GM12878 (cell line): ENCODE measurements at regions not wholly inside any gene's neighbourhood (a gene's known extent, or its start where the extent isn't known, plus 50 kb on each side); places are given as distances from the start of the nearest gene placed in this dataset.

Experiments used
- ATAC-seq: fragments of 200-7000 bp; cut with Tn5 transposase; 3 replicates; pipeline ENCODE4 v1.9.1; 2020; ENCODE audit warnings: mild to moderate bottlenecking, moderate library complexity
- BruUV-seq: library from RNA; stranded (reverse); fragments of 400-500 nt; replicated peaks from 2 replicates; lab custom pipeline; 2021; lab: Mats Ljungman, UMichigan
- CTCF ChIA-PET: fragments of 300-600 bp; sonication (Branson Sonifier 250); formaldehyde crosslinking; extraction: SDS; loops from one replicate; lab custom pipeline; 2021; ENCODE audit warnings: inconsistent platforms; lab: Yijun Ruan, JAX
- POLR2A ChIA-PET: fragments of 350-600 bp; formaldehyde crosslinking; extraction: SDS; loops from one replicate; lab custom pipeline; 2021; ENCODE audit warnings: inconsistent platforms; lab: Charles Lee
- RAD21 ChIA-PET: fragments of 300-600 bp; sonication (Branson Sonifier 250); formaldehyde crosslinking; loops from one replicate; lab custom pipeline; 2023; ENCODE audit warnings: antibody characterized with exemption; ENCODE audit not compliant: unreplicated experiment; lab: Charles Lee
- SMC1A ChIA-PET: fragments of 300-600 bp; sonication (Branson Sonifier 250); formaldehyde crosslinking; loops from one replicate; lab custom pipeline; 2023; ENCODE audit not compliant: unreplicated experiment, uncharacterized antibody; lab: Charles Lee
- DNase-seq: peaks from one replicate; pipeline ENCODE4 v3.0.0-alpha.2; 2011; ENCODE audit warnings: low read depth, low spot score
- FAIRE-seq: peaks from 3 replicates; lab custom pipeline; 2011; peaks lifted over from hg19 to GRCh38; lab: Jason Lieb, UNC
- H2AFZ ChIP-seq: 2 replicates; pipeline ENCODE4 v1.6.0; 2011; ENCODE audit warnings: low read depth, low read length, control low read depth; ENCODE audit not compliant: control insufficient read depth
- H3K27ac ChIP-seq: 2 replicates; pipeline ENCODE4 v1.5.1; 2011; ENCODE audit warnings: control low read depth; ENCODE audit not compliant: control insufficient read depth, insufficient read depth
- H3K27me3 ChIP-seq, 2 experiments: replicated peaks in 1 of 2; 2 replicates each; pipeline versions ENCODE4 v1.6.0 to v1.6.1; 2011; ENCODE audit warnings: low read length in 1 of 2; ENCODE audit not compliant: control insufficient read depth in 2 of 2, insufficient read depth in 2 of 2
- H3K36me3 ChIP-seq, 2 experiments: 2 replicates each; pipeline ENCODE4 v1.5.1; 2011; ENCODE audit warnings: low read length in 1 of 2; ENCODE audit not compliant: control insufficient read depth in 2 of 2, insufficient read depth in 2 of 2
- H3K4me1 ChIP-seq: 2 replicates; pipeline ENCODE4 v1.6.1; 2011; ENCODE audit warnings: mild to moderate bottlenecking, low read length, moderate library complexity, mixed read lengths; ENCODE audit not compliant: control insufficient read depth, insufficient read depth
- H3K4me2 ChIP-seq: 2 replicates; pipeline ENCODE4 v1.6.0; 2011; ENCODE audit warnings: control low read depth; ENCODE audit not compliant: control insufficient read depth, insufficient read depth
- H3K4me3 ChIP-seq: fragments of 200-600 bp; sonication (generic); 2 replicates; pipeline ENCODE4 v1.5.1; 2016
- H3K79me2 ChIP-seq: 2 replicates; pipeline ENCODE4 v1.6.0; 2011; ENCODE audit warnings: low read length; ENCODE audit not compliant: control insufficient read depth, insufficient read depth
- H3K9ac ChIP-seq: 2 replicates; pipeline ENCODE4 v1.8.0; 2011; ENCODE audit warnings: low read length, control low read depth, mixed read lengths; ENCODE audit not compliant: control insufficient read depth, insufficient read depth
- H3K9me3 ChIP-seq: replicated peaks from 3 replicates; pipeline ENCODE4 v1.5.1; 2011; ENCODE audit warnings: mild to moderate bottlenecking, low read length; ENCODE audit not compliant: control insufficient read depth, insufficient read depth
- H4K20me1 ChIP-seq: 2 replicates; pipeline ENCODE4 v1.6.0; 2011; ENCODE audit not compliant: control insufficient read depth, insufficient read depth
- E4F1 ChIP-seq: fragments of 450-650 bp; IDR thresholded peaks from 2 replicates; pipeline ENCODE4 v1.6.1; 2018; ENCODE audit warnings: borderline replicate concordance, mild to moderate bottlenecking; ENCODE audit not compliant: partially characterized antibody
- PAX5 ChIP-seq: IDR thresholded peaks from 2 replicates; pipeline ENCODE4 v1.6.1; 2011; ENCODE audit warnings: low read depth, low read length, borderline replicate concordance
- PRDM15 ChIP-seq: fragments of 450-650 bp; formaldehyde crosslinking; IDR thresholded peaks from 2 replicates; pipeline ENCODE4 v1.4.0; 2020; ENCODE audit warnings: mild to moderate bottlenecking, moderate library complexity
- SKIL ChIP-seq: fragments of 450-650 bp; IDR thresholded peaks from 2 replicates; pipeline ENCODE4 v1.6.1; 2017; ENCODE audit warnings: mild to moderate bottlenecking, low read depth, inconsistent platforms; ENCODE audit not compliant: poor library complexity, severe bottlenecking
- SUPT20H ChIP-seq: IDR thresholded peaks from 2 replicates; pipeline ENCODE4 v1.6.1; 2011; ENCODE audit warnings: low read depth, mild to moderate bottlenecking, low read length, moderate library complexity, borderline replicate concordance; ENCODE audit not compliant: control insufficient read depth
- TCF7 ChIP-seq: IDR thresholded peaks from 2 replicates; pipeline ENCODE4 v1.6.1; 2014; ENCODE audit warnings: antibody characterized with exemption, borderline replicate concordance
- ZBED1 ChIP-seq: IDR thresholded peaks from 2 replicates; pipeline ENCODE4 v1.6.1; 2016; ENCODE audit warnings: borderline replicate concordance
- ZBTB33 ChIP-seq: fragments of 450-650 bp; IDR thresholded peaks from 2 replicates; pipeline ENCODE4 v1.6.1; 2017; ENCODE audit warnings: mild to moderate bottlenecking
- ZBTB40 ChIP-seq: fragments of 450-650 bp; IDR thresholded peaks from 2 replicates; pipeline ENCODE4 v1.6.1; 2016; ENCODE audit warnings: mild to moderate bottlenecking, moderate library complexity, borderline replicate concordance
- in situ Hi-C: fragments of 300-500 bp; cut with MboI; formaldehyde crosslinking; loops from 9 replicates; pipeline ENCODE4 v1.14.3; 2018; ENCODE audit warnings: mixed read lengths
- intact Hi-C: fragments of 100-400 bp; cut with micrococcal nuclease; formaldehyde crosslinking; loops from one replicate; pipeline ENCODE4 v1.14.2; 2022; ENCODE audit not compliant: unreplicated experiment

- no peak overlapping the region for H3K27ac ChIP-seq
- ATAC-seq (no peak), FAIRE-seq (no peak), DNase-seq (no peak)
- no peak overlapping the region for H3K4me3 ChIP-seq
- no peaks in the 10 kb centered on the region for H3K79me2 ChIP-seq
- BruUV-seq: no TSS peak
- RAD21 ChIA-PET: no interaction called here
- no peaks in the 10 kb centered on the region for H3K9me3 ChIP-seq
- intact Hi-C loops (no loop called here), in situ Hi-C loops (no loop called here)
- H2AFZ ChIP-seq: no peak overlapping the region
- POLR2A ChIA-PET: no interaction called here
- H3K4me2 ChIP-seq: no peak overlapping the region
- H3K36me3 ChIP-seq: no peaks in the 10 kb centered on the region
- H3K9ac ChIP-seq: no peak overlapping the region
- CTCF ChIA-PET: interaction anchor here (1.5 to 2.8 kb wide), 2 partner anchors 8 to 20 kb away, joined by 3 to 10 read pairs; no protein-coding TSS in a partner anchor
- no peaks in the 10 kb centered on the region; a peak in 1 of 4 replicates for H3K27me3 ChIP-seq
- SMC1A ChIA-PET: no interaction called here
- no peaks in the 10 kb centered on the region for H3K4me1 ChIP-seq
- H4K20me1 ChIP-seq: no peaks in the 10 kb centered on the region
- TF ChIP-seq PAX5 (no peak), TCF7 (no peak), ZBTB33 (no peak), E4F1 (no peak), ZBED1 (no peak), PRDM15 (no peak), ZBTB40 (no peak), SKIL (no peak), SUPT20H (no peak)
Observed at GRCh38 chr5:124140060-124140459, 606.4 kb downstream of the ZNF608 start.
